Right cardiac atrium (tissue), 5 donors: ENCODE measurements at regions not wholly inside any gene's neighbourhood (a gene's known extent, or its start where the extent isn't known, plus 50 kb on each side); places are given as distances from the start of the nearest gene placed in this dataset.

ENCODE experiments used
- ATAC-seq, 2 donors: fragments of 200-7000 bp; cut with Tn5 transposase; one replicate each; pipeline versions ENCODE4 v1.8.0 to v1.9.1; 2020; ENCODE audit warnings: moderate library complexity in 2 of 2, mild to moderate bottlenecking in 1 of 2
- DNase-seq, 3 donors: peaks; one replicate each; pipeline ENCODE4 v3.0.0-alpha.2; 2020
- H3K27ac ChIP-seq: one replicate; pipeline ENCODE4 v1.5.1; 2013; ENCODE audit warnings: mild to moderate bottlenecking, low read length, control low read depth, moderate library complexity
- H3K27me3 ChIP-seq: one replicate; pipeline ENCODE4 v1.6.1; 2013; ENCODE audit not compliant: control insufficient read depth, insufficient read depth
- H3K4me1 ChIP-seq: one replicate; pipeline ENCODE4 v1.6.1; 2013; ENCODE audit warnings: low read length; ENCODE audit not compliant: control insufficient read depth, insufficient read depth
- H3K4me3 ChIP-seq: one replicate; pipeline ENCODE4 v1.5.1; 2013; ENCODE audit warnings: low read length, control low read depth
- H3K9me3 ChIP-seq: one replicate; pipeline ENCODE4 v1.6.1; 2013; ENCODE audit warnings: low read length; ENCODE audit not compliant: control insufficient read depth
- WGBS: extraction: QIAGEN DNeasy Blood & Tissue Kit; methylation state at CpG from one replicate; pipeline ENCODE4 v1.1.7; 2013; 5-methylcytosine and 5-hydroxymethylcytosine counted together
- intact Hi-C, 4 donors: fragments of 100-400 bp; cut with DNase I; formaldehyde crosslinking; loops; one replicate each; pipeline versions ENCODE4 v1.11.0 to v1.14.0; 2022 to 2023
- donor health status: healthy with polysubstance abuse.
- donor health status: DM: no; HTN: yes; CAD: no.
- donor health status: DM: no; HTN: no; CAD: no.
- donor health status: DM: no; HTN: yes; CAD: no; lungs with severe emphysema.
- donor health status: DM: yes; HTN: yes; CAD: no.

- Histone ChIP-seq H3K27ac (no peak overlapping the region), H3K4me3 (no peak overlapping the region), H3K27me3 (no peaks in the 10 kb centered on the region), H3K4me1 (peaks cover 2% of the 10 kb centered on the region), H3K9me3 (no peaks in the 10 kb centered on the region)
- ATAC-seq (peak in 1 of 2 donors; percentile 37), DNase-seq (no peak)
- intact Hi-C loops = no loop called here
- 84% methylated on average over 14 of the region's 14 CpGs for WGBS
These were observed 199.7 kb downstream of the KATNAL1 start for GRCh38 chr13:30107521-30108136.

- Histone ChIP-seq H3K4me1 (no peaks in the 10 kb centered on the region), H3K9me3 (no peaks in the 10 kb centered on the region), H3K27me3 (no peaks in the 10 kb centered on the region), H3K4me3 (no peak overlapping the region), H3K27ac (no peak overlapping the region)
- peak in 1 of 2 donors; percentile 15 for ATAC-seq
- intact Hi-C loops = no loop called here
- WGBS = 90% methylated on average over 6 of the region's 6 CpGs
- no peak for DNase-seq
These were observed 200.2 kb downstream of the KATNAL1 start for GRCh38 chr13:30107121-30107520.

GRCh38 chr13:30105381-30105780 lies 202.0 kb downstream of the KATNAL1 start:
- 70% methylated on average over 8 of the region's 8 CpGs for WGBS
- DNase-seq (no peak), ATAC-seq (peak in 1 of 2 donors; percentile 37)
- no peaks in the 10 kb centered on the region for H3K4me1 ChIP-seq
- H3K9me3 ChIP-seq = no peaks in the 10 kb centered on the region
- no peak overlapping the region for H3K27ac ChIP-seq
- no peak overlapping the region for H3K4me3 ChIP-seq
- intact Hi-C loops = no loop called here
- no peaks in the 10 kb centered on the region for H3K27me3 ChIP-seq

- intact Hi-C loops = no loop called here
- H3K27me3 ChIP-seq = no peaks in the 10 kb centered on the region
- WGBS = 79% methylated on average over 5 of the region's 5 CpGs
- no peak overlapping the region for H3K4me3 ChIP-seq
- H3K27ac ChIP-seq = no peak overlapping the region
- H3K4me1 ChIP-seq = no peaks in the 10 kb centered on the region
- DNase-seq (no peak), ATAC-seq (no peak)
- no peaks in the 10 kb centered on the region for H3K9me3 ChIP-seq
These were observed 204.1 kb downstream of the KATNAL1 start for GRCh38 chr13:30103161-30103840.

- WGBS = 91% methylated on average over 4 of the region's 4 CpGs
- Histone ChIP-seq H3K4me3 (no peak overlapping the region), H3K27me3 (no peaks in the 10 kb centered on the region), H3K4me1 (no peaks in the 10 kb centered on the region), H3K9me3 (no peaks in the 10 kb centered on the region), H3K27ac (no peak overlapping the region)
- intact Hi-C loops = no loop called here
- ATAC-seq (no peak), DNase-seq (no peak)
These were observed 207.1 kb downstream of the KATNAL1 start for GRCh38 chr13:30100226-30100625.

- Histone ChIP-seq H3K9me3 (no peaks in the 10 kb centered on the region), H3K4me3 (no peak overlapping the region), H3K27ac (no peak overlapping the region), H3K4me1 (no peaks in the 10 kb centered on the region), H3K27me3 (no peaks in the 10 kb centered on the region)
- intact Hi-C loops = no loop called here
- DNase-seq (no peak), ATAC-seq (no peak)
- 63% methylated on average over 5 of the region's 5 CpGs for WGBS
These were observed 209.7 kb downstream of the KATNAL1 start for GRCh38 chr13:30097701-30098100.

GRCh38 chr13:30097089-30097488 lies 210.3 kb downstream of the KATNAL1 start:
- H3K27ac ChIP-seq = no peak overlapping the region
- ATAC-seq (no peak), DNase-seq (no peak)
- H3K4me1 ChIP-seq = no peaks in the 10 kb centered on the region
- 98% methylated on average over 5 of the region's 5 CpGs for WGBS
- intact Hi-C loops = no loop called here
- H3K4me3 ChIP-seq = no peak overlapping the region
- no peaks in the 10 kb centered on the region for H3K9me3 ChIP-seq
- no peaks in the 10 kb centered on the region for H3K27me3 ChIP-seq

GRCh38 chr13:30094015-30094414 lies 213.3 kb downstream of the KATNAL1 start:
- Histone ChIP-seq H3K27me3 (no peaks in the 10 kb centered on the region), H3K9me3 (no peaks in the 10 kb centered on the region), H3K27ac (no peak overlapping the region), H3K4me3 (no peak overlapping the region), H3K4me1 (no peaks in the 10 kb centered on the region)
- no peak for ATAC-seq
- intact Hi-C loops = no loop called here
- 87% methylated on average over 5 of the region's 5 CpGs for WGBS
- DNase-seq = no peak

- WGBS = 85% methylated on average over 2 of the region's 2 CpGs
- ATAC-seq (no peak), DNase-seq (no peak)
- intact Hi-C loops = no loop called here
- no peak overlapping the region for H3K4me3 ChIP-seq
- H3K9me3 ChIP-seq = no peaks in the 10 kb centered on the region
- no peaks in the 10 kb centered on the region for H3K4me1 ChIP-seq
- H3K27ac ChIP-seq = no peak overlapping the region
- no peaks in the 10 kb centered on the region for H3K27me3 ChIP-seq
These were observed 214.1 kb downstream of the KATNAL1 start for GRCh38 chr13:30093236-30093635.

GRCh38 chr13:30091691-30092090 lies 215.7 kb downstream of the KATNAL1 start:
- ATAC-seq (no peak), DNase-seq (no peak)
- Histone ChIP-seq H3K4me3 (no peak overlapping the region), H3K27ac (no peak overlapping the region), H3K4me1 (no peaks in the 10 kb centered on the region), H3K27me3 (no peaks in the 10 kb centered on the region), H3K9me3 (no peaks in the 10 kb centered on the region)
- intact Hi-C loops = no loop called here
- 71% methylated on average over 4 of the region's 4 CpGs for WGBS

GRCh38 chr13:30091035-30091434 lies 216.3 kb downstream of the KATNAL1 start:
- H3K27me3 ChIP-seq = no peaks in the 10 kb centered on the region
- 93% methylated on average over 2 of the region's 2 CpGs for whole genome bisulfite sequencing
- H3K4me1 ChIP-seq = no peaks in the 10 kb centered on the region
- intact Hi-C loops = no loop called here
- H3K27ac ChIP-seq = no peak overlapping the region
- H3K4me3 ChIP-seq = no peak overlapping the region
- H3K9me3 ChIP-seq = no peaks in the 10 kb centered on the region
- ATAC-seq (no peak), DNase-seq (no peak)
